IPS-NIHi11 (cell line): ENCODE measurements at regions not wholly inside any gene's neighbourhood (a gene's known extent, or its start where the extent isn't known, plus 50 kb on each side); places are given as distances from the start of the nearest gene placed in this dataset.
"Not testable (repeated sequence)": the region's sequence is repeated elsewhere in the genome, so short reads cannot be mapped to it uniquely, and the experiment has no call there.

Source experiments
- DNase-seq: peaks from one replicate; pipeline ENCODE4 v3.0.0; 2012; ENCODE audit warnings: mixed read lengths, low spot score

GRCh38 chr4:15163284-15163645 lies 161.0 kb downstream of the CPEB2 start:
- DNase-seq, result no peak

- no peak for DNase-seq
Observed at GRCh38 chr4:15164571-15164970, 162.3 kb downstream of the CPEB2 start.

GRCh38 chr4:15167743-15168142 lies 165.5 kb downstream of the CPEB2 start:
- no peak for DNase-seq

GRCh38 chr4:15168759-15169158 lies 166.5 kb downstream of the CPEB2 start:
- DNase-seq, result no peak

DNA sequence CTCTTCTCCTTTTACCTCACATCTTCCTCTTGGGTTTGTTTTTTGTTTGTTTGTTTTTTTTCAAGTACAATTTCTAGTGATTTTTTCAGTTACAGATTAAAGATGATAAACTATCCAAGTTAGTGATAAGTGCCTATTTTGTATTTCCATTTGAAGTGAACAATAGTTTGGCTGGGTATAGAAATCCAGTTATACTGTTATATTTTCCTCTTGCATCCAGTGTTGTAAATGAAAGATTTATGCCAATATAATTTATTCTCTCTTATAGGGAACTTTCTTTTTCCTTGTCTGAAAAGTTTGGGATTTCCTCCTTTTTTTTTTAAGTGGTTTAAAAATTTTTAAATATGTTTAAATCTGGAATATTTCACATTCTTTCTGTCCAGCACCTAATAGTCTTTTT lies 169.4 kb downstream of the CPEB2 start:
- DNase-seq, result no peak

DNA sequence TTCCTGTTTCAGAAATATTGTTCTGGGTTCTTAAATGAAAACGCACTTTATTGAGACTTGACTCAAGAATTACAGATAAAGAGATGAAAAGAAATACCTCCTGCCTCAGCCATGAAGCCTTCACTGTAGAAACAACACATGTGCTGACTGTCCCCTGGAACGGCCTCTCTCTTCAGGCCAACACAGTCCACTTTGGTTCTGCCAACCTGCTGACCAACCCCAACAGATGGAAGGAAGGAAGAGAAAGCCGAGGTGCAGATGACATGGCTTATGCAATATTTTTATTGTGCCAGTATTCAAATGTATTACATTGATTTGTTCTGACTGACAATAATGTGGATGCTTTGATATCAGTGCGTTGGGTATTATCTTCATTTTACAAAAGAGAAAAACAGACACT lies 171.0 kb downstream of the CPEB2 start:
- no peak for DNase-seq

GRCh38 chr4:15174168-15174567 lies 171.9 kb downstream of the CPEB2 start:
- DNase-seq, result not testable (repeated sequence)

- not testable (repeated sequence) for DNase-seq
Observed at GRCh38 chr4:15179842-15180241, 177.6 kb downstream of the CPEB2 start.

GRCh38 chr4:15182600-15183220 lies 180.4 kb downstream of the CPEB2 start:
- DNase-seq, result no peak

GRCh38 chr4:15186149-15186548 lies 183.9 kb downstream of the CPEB2 start:
- DNase-seq, result no peak

GRCh38 chr4:15186806-15187205 lies 184.5 kb downstream of the CPEB2 start:
- DNase-seq, result no peak

DNA sequence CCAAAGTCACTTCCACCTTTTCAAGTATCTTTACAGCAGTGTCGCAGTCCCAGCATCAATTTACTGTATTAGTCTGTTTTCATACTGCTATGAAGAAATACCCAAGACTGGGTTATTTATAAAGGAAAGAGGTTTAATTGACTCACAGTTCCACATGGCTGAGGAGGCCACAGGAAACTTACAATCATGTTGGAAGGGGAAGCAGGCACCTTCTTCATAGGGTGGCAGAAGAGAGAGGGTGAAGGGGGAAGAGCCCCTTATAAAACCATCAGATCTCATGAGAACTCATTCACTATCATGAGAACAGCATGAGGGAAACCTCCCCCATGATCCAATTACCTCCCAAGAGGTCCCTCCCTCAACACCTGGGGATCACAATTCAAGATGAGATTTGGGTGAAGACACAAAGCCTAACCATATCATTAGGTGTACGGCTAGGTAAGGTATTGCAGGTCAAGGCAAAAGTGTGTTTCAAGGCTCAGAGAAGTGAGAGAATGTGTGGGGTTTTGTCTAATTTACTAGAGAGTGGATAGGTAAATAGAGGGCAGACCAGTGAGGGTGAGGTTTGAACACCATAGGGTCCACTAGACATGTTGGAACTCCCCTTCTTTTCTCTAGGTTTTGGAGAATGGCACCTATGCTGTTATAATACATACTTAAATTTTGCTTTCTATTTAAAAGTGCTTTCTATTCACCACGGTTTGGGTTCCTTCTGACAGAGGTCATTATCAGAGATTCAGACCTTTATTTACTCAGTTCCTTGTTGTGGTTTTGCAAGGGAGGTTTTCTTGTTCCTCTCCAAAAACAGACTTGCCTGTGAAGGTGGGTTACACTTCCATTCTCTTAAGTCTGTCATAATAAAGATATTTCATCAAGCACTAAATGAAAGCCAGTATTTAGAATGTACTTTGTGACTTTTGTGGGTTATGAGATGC lies 186.6 kb downstream of the CPEB2 start:
- no peak for DNase-seq

DNA sequence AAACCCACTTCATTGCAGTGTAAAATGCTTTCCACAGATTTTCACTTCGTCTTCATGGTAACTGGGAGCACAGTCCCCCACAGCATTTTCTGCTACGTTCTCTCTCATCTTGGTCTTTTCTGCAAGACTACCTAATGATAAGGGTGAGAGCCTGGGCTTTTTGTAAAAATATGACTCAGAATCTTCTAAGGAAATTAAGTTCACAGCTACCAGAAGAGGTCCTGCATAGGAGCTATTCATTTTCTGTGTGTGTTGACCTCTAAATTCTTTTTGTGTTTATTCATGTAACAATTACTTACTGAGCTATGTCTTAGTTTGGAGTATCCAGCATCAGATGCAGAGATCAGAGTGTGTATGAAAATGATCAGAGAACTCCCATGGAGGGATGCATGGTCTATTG lies 192.2 kb downstream of the CPEB2 start:
- no peak for DNase-seq

DNA sequence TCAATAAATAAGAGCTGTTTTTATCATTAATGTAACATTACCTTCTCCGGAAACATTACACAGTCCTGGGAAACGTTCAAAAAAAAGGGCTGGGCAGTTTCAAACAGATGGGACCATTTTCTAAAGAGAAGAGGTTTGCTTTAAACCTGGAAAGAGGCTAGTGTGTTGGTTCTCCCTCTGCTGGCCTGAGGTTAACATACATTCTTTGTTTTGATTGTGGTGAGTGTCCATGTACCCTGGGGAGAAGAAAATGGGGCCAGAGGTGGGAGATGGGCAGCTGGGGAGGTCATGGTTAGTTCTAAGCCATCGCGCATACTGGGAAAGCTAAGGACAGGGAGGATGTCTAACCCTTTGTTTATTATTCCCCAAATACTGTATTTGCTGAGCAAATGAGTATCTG lies 194.7 kb downstream of the CPEB2 start:
- peak; percentile 57 for DNase-seq

GRCh38 chr4:15198070-15198727 lies 195.9 kb downstream of the CPEB2 start:
- peak; percentile 24 for DNase-seq

DNA sequence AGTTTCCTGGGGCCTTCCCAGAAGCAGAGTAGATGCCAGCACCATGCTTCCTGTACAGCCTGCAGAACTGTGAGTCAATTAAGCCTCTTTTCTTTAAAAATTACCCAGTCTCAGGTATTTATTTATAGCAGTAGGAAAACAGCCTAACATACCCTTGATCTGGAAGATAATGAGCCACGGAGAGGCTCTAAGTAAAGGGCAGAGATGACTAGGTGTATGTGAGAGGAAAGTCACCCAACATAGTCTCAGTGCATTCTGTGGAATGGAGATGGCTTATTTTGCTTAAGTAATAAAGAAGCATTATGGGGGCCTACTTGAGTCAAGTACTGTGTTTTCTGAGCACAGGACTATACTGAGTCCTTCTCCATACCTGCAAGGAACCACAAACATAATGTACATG lies 199.5 kb downstream of the CPEB2 start:
- DNase-seq, result no peak

- DNase-seq, result no peak
Observed at GRCh38 chr4:15202481-15202880, 200.2 kb downstream of the CPEB2 start.

DNA sequence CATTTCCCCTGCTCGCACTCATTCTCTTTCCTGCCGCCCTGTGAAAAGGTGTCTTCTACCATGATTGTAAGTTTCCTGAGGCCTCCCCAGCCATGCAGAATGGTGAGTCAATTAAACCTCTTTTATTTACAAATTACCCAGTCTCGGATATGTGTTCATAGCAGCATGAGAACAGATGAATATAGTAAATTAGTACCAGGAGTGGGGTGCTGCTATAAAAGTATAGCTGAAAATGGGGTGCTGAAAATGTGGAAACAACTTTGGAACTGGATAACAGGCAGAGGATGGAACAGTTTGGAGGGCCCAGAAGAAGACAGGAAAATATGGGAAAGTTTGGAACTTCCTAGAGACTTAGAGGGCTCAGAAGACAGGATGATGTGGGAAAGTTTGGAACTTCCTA lies 204.2 kb downstream of the CPEB2 start:
- not testable (repeated sequence) for DNase-seq

DNA sequence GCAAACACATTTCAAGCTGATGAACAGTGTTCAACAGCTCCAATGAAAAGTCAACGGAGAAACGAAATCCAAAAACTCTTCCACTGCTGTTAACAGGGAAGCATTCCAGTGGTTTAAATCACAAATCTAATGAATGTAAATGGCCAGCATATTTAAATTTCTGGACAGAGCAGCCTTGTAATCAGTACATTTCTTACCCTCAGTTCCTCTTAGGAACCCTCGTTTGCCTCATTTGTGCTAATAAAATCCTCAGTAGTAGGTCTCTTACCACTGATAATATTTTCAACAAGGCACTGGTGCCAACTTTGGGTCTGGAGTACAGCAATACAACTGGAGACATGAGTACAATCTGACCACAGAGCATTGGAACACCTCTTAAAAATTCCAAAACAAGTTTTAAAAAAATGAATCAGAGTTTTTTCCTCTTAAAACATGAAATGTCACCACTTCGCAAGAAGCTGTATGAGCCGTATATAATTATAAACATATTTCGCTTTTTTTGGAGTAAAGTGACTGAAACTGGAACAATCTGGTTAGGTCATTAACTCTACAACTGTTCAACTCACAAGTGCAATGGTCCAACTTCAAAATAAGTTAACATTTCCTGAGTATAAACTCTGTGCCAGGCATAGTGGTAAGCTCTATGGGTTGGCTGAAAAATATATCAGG lies 211.2 kb downstream of the CPEB2 start:
- no peak for DNase-seq

DNA sequence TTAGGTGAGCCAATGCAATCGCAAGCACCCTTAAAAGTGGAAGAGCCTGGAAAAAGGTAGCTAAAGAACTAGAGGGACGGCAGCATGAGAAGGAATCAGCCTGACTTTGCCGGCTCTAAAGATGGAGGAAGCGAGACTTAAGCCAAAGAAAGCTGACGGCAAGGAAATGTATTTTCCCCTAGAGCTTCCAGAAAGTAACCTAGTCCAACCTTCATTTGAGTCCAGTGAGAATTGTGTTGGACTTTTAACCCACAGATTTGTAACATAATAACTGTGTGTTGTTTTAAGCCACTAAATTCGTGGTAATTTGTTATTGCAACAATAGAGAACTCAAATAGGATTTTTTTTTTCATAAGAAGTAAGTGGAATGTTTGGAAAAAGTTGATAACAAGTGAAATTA lies 212.7 kb upstream of the C1QTNF7 start:
- no peak for DNase-seq

- DNase-seq, result no peak
Observed at GRCh38 chr4:15226203-15226602, 201.6 kb upstream of the C1QTNF7 start.

DNA sequence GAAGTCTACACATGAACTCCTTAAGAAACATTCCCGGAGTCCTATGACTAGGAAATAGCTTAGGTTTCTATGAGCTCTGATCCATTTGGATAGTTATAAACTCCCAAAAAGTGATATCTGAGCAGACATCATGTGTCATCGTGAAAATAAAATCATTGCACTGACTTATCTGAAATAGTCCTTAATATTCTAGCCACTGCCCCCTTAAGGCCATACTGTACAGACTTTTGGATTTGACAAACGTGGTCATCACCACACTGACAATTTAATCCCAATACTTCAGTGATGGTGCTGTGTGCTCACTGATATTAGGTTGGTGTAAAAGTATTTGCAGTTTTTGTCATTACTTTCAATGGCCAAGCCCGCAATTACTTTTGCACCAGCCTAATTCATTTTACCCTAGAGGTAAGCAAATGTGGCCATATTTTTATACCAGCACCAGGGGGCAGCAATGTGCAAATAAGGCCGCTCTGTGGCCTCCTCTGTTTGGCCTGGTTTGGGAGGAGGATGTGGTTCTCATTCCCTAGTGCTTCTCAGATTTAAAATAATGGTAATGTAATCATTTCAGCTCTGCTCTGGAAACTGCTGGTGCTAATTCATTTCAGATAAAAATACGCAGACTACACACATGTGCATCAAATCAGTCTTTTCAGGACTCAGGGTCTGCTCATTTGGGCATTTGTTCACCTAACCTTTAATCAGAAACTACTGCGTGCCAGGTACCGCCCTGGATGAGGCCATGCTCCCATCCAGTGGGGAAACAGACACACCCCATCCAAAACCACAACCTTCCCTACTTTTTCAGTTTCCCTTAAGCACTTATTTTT lies 196.4 kb upstream of the C1QTNF7 start:
- peak; percentile 80 for DNase-seq
